DND-41 (cell line): ENCODE measurements at regions not wholly inside any gene's neighbourhood (a gene's known extent, or its start where the extent isn't known, plus 50 kb on each side); places are given as distances from the start of the nearest gene placed in this dataset.

Experiments used
- CTCF ChIP-seq: IDR thresholded peaks from 2 replicates; pipeline ENCODE4 v1.5.1; 2012; ENCODE audit warnings: borderline replicate concordance, low read length, moderate library complexity, mild to moderate bottlenecking; ENCODE audit not compliant: poor library complexity, severe bottlenecking; ENCODE audit errors: extremely low read depth
- EZH2 ChIP-seq: IDR thresholded peaks from 3 replicates; pipeline ENCODE4 v1.6.1; 2012; ENCODE audit warnings: borderline replicate concordance, low read depth, mild to moderate bottlenecking, moderate library complexity, low read length, inconsistent platforms; ENCODE audit not compliant: severe bottlenecking

DNA sequence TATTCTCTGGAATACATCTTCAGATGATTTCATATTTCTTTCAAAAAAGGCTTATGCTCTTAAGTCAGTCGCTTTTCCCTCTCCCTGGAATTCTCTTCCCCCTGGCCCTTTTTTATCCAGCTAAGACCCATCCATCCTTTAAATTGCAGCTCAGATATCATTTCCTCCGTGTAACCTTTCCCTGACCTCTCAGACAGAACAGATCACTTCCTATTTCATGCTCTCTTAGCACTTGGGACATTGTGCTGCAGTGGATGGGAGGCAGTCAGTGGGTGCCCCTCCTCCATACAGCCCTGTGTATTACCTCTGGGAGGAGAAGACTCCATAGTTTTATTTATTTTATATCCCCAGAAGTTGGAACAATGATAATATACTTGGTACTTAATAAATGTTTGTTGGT lies 423.4 kb downstream of the ISL1 start:
- no peak for TF ChIP-seq CTCF
- TF ChIP-seq EZH2, result no peak
